Transverse colon (tissue), 4 donors: ENCODE measurements at regions not wholly inside any gene's neighbourhood (a gene's known extent, or its start where the extent isn't known, plus 50 kb on each side); places are given as distances from the start of the nearest gene placed in this dataset.

Source experiments
- DNase-seq: peaks from one replicate; pipeline ENCODE4 v3.0.0-alpha.2; 2019
- H3K27ac ChIP-seq, 4 donors: fragments of 200-600 bp; sonication (generic); 2 replicates each; pipeline ENCODE4 v1.5.1; 2016 to 2018; ENCODE audit warnings: inconsistent platforms in 4 of 4
- H3K27me3 ChIP-seq: fragments of 200-600 bp; sonication (generic); 2 replicates; pipeline ENCODE4 v1.5.1; 2017; ENCODE audit warnings: inconsistent platforms
- H3K36me3 ChIP-seq, 4 donors: fragments of 200-600 bp; sonication (generic); 2 replicates each; pipeline ENCODE4 v1.5.1; 2017 to 2019; ENCODE audit warnings: inconsistent platforms in 4 of 4
- H3K4me1 ChIP-seq, 4 donors: fragments of 200-600 bp; sonication (generic); 2 replicates each; pipeline ENCODE4 v1.5.1; 2017 to 2020; ENCODE audit warnings: inconsistent platforms in 4 of 4
- H3K4me3 ChIP-seq, 4 donors: fragments of 200-600 bp; sonication (generic); 1 replicate in 1 of 4; 2 replicates in 3 of 4; pipeline versions ENCODE4 v1.5.1 to v1.6.1; 2017 to 2019; ENCODE audit warnings: inconsistent platforms in 4 of 4
- H3K9me3 ChIP-seq, 2 donors: fragments of 200-600 bp; sonication (generic); 2 replicates each; pipeline ENCODE4 v1.5.1; 2017 to 2019; ENCODE audit warnings: inconsistent platforms in 2 of 2
- EP300 ChIP-seq: sonication (generic); formaldehyde crosslinking; IDR thresholded peaks from one replicate; pipeline ENCODE4 v1.6.1; 2017; ENCODE audit warnings: antibody characterized with exemption, low read depth
- POLR2A ChIP-seq: fragments of 450-650 bp; IDR thresholded peaks from one replicate; pipeline ENCODE4 v1.6.1; 2016; ENCODE audit warnings: antibody characterized with exemption, mild to moderate bottlenecking, moderate library complexity
- POLR2AphosphoS5 ChIP-seq, 3 donors: sonication (generic); formaldehyde crosslinking; IDR thresholded peaks; one replicate each; pipeline ENCODE4 v1.6.1; 2016; ENCODE audit warnings: antibody characterized with exemption in 3 of 3
- WGBS, 2 donors: methylation state at CpG; one replicate each; pipeline ENCODE4 v1.1.5; 2018; ENCODE audit warnings: low coverage in 1 of 2; 5-methylcytosine and 5-hydroxymethylcytosine counted together
- in situ Hi-C, 4 donors: fragments of 200-750 bp; cut with MboI; loops; one replicate each; pipeline versions ENCODE4 v1.15.0 to v1.15.1; 2017; ENCODE audit warnings: low sequenced_read_pairs in 3 of 4, low pct_ligation_motif_present in 1 of 4, low pct_unique_long_range_greater_than_20kb in 1 of 4
- intact Hi-C: fragments of 100-400 bp; cut with DNase I; formaldehyde crosslinking; loops from one replicate; pipeline ENCODE4 v1.15.1; 2023; ENCODE audit warnings: low total_unique reads
- TF ChIP-seq, protein P1 (sequence below), 5 experiments: fragments of 200-600 bp in 3 of 5; fragments of 450-650 bp in 2 of 5; sonication (generic) in 3 of 5; IDR thresholded peaks; 1 replicate in 2 of 5; 2 replicates in 3 of 5; pipeline ENCODE4 v1.5.1; 2016 to 2017; ENCODE audit warnings: antibody characterized with exemption in 5 of 5, inconsistent platforms in 3 of 5, mild to moderate bottlenecking in 2 of 5, moderate library complexity in 1 of 5

DNA sequence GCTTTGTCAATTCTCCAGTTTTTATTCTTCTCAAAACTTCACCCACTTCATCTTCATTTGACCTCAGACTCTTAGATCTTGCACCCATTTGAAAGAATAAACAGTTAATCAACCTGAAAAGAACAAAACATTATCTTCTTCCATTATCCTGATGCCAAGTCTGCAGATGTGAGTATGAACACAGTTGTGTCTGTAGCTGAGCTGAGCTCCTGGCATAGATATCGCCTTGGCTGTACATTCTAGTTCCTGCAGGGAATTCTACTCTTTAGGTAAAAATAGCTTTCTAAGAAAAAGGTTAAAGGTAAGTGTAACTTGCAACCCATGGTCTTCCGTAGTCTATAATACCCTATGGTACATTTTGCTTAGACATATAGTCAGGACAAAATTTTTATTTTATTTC lies 169.7 kb downstream of the KCNA5 start:
- Histone ChIP-seq H3K27me3 (no peaks in the 10 kb centered on the region), H3K4me1 (no peaks in the 10 kb centered on the region), H3K9me3 (no peaks in the 10 kb centered on the region), H3K27ac (no peak overlapping the region), H3K36me3 (no peaks in the 10 kb centered on the region), H3K4me3 (no peak overlapping the region)
- intact Hi-C loops: no loop called here
- WGBS, 2 donors: 84 to 90% methylated on average over 1 to 2 of the region's 2 CpGs
- in situ Hi-C loops: loop anchor here in 1 of 4 donors (25.0 kb wide), 1 partner anchor 574 kb away; no protein-coding TSS in a partner anchor
- DNase-seq: no peak
- TF ChIP-seq POLR2A: no peak
- TF ChIP-seq, protein P1, sequence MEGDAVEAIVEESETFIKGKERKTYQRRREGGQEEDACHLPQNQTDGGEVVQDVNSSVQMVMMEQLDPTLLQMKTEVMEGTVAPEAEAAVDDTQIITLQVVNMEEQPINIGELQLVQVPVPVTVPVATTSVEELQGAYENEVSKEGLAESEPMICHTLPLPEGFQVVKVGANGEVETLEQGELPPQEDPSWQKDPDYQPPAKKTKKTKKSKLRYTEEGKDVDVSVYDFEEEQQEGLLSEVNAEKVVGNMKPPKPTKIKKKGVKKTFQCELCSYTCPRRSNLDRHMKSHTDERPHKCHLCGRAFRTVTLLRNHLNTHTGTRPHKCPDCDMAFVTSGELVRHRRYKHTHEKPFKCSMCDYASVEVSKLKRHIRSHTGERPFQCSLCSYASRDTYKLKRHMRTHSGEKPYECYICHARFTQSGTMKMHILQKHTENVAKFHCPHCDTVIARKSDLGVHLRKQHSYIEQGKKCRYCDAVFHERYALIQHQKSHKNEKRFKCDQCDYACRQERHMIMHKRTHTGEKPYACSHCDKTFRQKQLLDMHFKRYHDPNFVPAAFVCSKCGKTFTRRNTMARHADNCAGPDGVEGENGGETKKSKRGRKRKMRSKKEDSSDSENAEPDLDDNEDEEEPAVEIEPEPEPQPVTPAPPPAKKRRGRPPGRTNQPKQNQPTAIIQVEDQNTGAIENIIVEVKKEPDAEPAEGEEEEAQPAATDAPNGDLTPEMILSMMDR (IDR thresholded peaks at IDR 0.05): no peak
- no peak for TF ChIP-seq EP300
- no peak for TF ChIP-seq POLR2AphosphoS5 (IDR thresholded peaks at IDR 0.05)

DNA sequence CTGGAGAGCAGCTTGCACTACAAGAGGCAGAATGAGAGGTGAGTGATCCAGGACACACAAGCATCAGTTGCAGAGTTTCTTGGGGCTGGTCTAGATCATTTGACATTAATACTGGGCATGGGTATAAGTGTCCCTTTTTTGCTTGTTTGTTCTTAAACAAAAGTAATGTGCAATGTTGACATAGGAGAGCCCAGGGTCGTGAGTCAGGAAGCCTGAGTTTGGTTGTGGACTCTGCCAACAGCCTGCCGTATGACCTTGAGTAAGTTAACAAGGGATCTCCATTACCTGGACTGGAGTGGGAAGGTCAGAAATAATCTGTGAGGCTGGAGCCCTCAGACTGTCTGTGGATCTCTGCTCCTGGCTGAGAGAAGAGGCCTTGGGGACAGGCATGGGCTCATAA lies 170.3 kb downstream of the KCNA5 start:
- H3K36me3 ChIP-seq: no peaks in the 10 kb centered on the region
- in situ Hi-C loops (loop anchor here in 1 of 4 donors (25.0 kb wide), 1 partner anchor 573 kb away; no protein-coding TSS in a partner anchor), intact Hi-C loops (no loop called here)
- H3K27ac ChIP-seq: no peak overlapping the region
- 63 to 64% methylated on average over 2 of the region's 2 CpGs for WGBS, 2 donors
- no peak for DNase-seq
- TF ChIP-seq, protein P1 (IDR thresholded peaks at IDR 0.05): no peak
- no peak for TF ChIP-seq POLR2A
- TF ChIP-seq POLR2AphosphoS5 (IDR thresholded peaks at IDR 0.05): no peak
- TF ChIP-seq EP300: no peak
- H3K27me3 ChIP-seq: no peaks in the 10 kb centered on the region
- no peaks in the 10 kb centered on the region for H3K9me3 ChIP-seq
- no peaks in the 10 kb centered on the region for H3K4me1 ChIP-seq
- no peak overlapping the region for H3K4me3 ChIP-seq

DNA sequence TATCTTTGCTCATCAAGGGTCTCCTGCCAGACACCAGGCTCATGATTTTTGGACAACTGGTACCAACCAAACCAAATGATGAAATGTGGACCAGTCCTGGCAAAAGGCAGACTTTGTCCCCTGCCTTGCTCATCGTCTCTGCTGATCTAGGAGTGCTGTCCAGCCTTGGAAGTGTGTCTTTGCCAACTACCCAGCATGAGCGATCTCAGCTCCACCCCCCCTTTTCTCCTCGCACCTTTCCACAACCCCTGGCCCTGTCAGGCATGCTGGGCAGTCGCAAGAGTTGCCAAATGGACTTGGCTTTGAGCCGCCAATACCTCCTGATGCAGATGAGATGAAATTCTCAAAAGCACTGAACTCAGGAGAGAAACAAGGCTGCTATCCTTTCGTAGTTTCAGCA lies 174.3 kb downstream of the KCNA5 start:
- Histone ChIP-seq H3K9me3 (no peaks in the 10 kb centered on the region), H3K27ac (no peak overlapping the region), H3K27me3 (no peaks in the 10 kb centered on the region), H3K4me3 (no peak overlapping the region), H3K36me3 (no peaks in the 10 kb centered on the region), H3K4me1 (no peaks in the 10 kb centered on the region)
- WGBS, 2 donors: 80 to 81% methylated on average over 4 to 6 of the region's 6 CpGs
- DNase-seq: no peak
- intact Hi-C loops: no loop called here
- no peak for TF ChIP-seq EP300
- TF ChIP-seq, protein P1 (IDR thresholded peaks at IDR 0.05): no peak
- no peak for TF ChIP-seq POLR2A
- no peak for TF ChIP-seq POLR2AphosphoS5 (IDR thresholded peaks at IDR 0.05)
- in situ Hi-C loops: loop anchor here in 1 of 4 donors (25.0 kb wide), 1 partner anchor 569 kb away; no protein-coding TSS in a partner anchor

DNA sequence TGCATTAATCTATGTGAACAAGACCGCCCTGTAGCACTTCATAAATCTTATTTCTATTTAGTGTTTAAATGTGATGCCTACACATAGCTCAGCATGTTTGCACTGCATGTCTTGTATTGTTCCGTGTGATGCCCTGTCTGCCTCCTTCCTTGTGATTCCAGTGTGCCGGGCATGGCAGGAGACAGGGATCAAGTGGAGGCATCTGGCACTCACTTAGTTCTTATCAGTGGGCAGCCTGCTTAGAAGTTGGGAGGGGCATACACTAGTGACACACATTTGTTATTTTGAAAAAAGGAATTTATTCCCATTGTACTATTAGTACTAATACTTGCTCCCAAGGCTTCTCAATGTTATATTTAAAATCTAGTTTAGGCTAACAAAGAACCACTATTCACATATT lies 176.4 kb downstream of the KCNA5 start:
- intact Hi-C loops: no loop called here
- 82 to 100% methylated on average over 3 of the region's 3 CpGs for WGBS, 2 donors
- in situ Hi-C loops: loop anchor here in 1 of 4 donors (25.0 kb wide), 1 partner anchor 567 kb away; no protein-coding TSS in a partner anchor
- Histone ChIP-seq H3K36me3 (no peaks in the 10 kb centered on the region), H3K9me3 (no peaks in the 10 kb centered on the region), H3K27me3 (no peaks in the 10 kb centered on the region), H3K4me3 (no peak overlapping the region), H3K4me1 (no peaks in the 10 kb centered on the region), H3K27ac (no peak overlapping the region)
- TF ChIP-seq POLR2A: no peak
- TF ChIP-seq, protein P1 (IDR thresholded peaks at IDR 0.05): no peak
- no peak for TF ChIP-seq POLR2AphosphoS5 (IDR thresholded peaks at IDR 0.05)
- TF ChIP-seq EP300: no peak
- no peak for DNase-seq
